ENCODE measurements at regions not wholly inside any gene's neighbourhood (a gene's known extent, or its start where the extent isn't known, plus 50 kb on each side); places are given as distances from the start of the nearest gene placed in this dataset.
A peak's percentile ranks its signal among the peaks of the same experiment; 100 is the strongest.

DNA sequence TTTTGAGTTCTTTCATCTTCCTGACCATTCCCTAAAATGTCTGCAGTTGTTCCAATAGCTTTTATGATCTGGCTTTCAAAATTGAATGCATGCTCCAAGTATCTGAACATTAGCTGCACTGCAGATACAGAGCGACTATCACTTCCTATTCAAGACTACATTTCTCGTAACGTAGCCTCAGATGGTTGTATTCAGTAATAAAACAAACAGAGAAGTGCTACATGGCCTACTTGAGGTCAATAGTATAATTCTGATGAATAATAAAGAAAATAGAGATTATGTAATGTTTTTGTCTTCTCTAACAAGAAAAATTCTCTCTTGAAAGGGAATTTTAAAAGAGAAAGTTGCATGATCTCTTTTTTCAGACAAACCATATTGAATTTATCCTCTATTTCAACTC, 333.9 kb upstream of the IRAK1BP1 start:
- H3K4me3 ChIP-seq (ENCODE audit: insufficient read depth, low read depth, low read length) = no peak overlapping the region
- H3K9me3 ChIP-seq (ENCODE audit: control insufficient read depth, insufficient read depth, low read length) = no peaks in the 10 kb centered on the region
- BruUV-seq (replicated peaks) = no TSS peak
- H3K4me2 ChIP-seq (ENCODE audit: low read depth, low read length) = no peak overlapping the region
- no peak overlapping the region for H2BK5ac ChIP-seq (ENCODE audit: low read depth, low read length, poor library complexity, severe bottlenecking)
- H3K36me3 ChIP-seq (ENCODE audit: control insufficient read depth, insufficient read depth, low read length) = no peaks in the 10 kb centered on the region
- no peak overlapping the region for H2BK120ac ChIP-seq (ENCODE audit: low read depth, low read length)
- H2BK15ac ChIP-seq (ENCODE audit: low read depth, low read length) = no peak overlapping the region
- H3K4me1 ChIP-seq (ENCODE audit: control insufficient read depth, insufficient read depth, low read length) = no peaks in the 10 kb centered on the region; the same call in 1 of the 2 replicates
- H3K79me1 ChIP-seq (ENCODE audit: low read depth in 1 of 2, low read length in 2 of 2) = no peaks in the 10 kb centered on the region
- no peak overlapping the region for H3K18ac ChIP-seq (ENCODE audit: low read depth, low read length)
- H4K91ac ChIP-seq (ENCODE audit: insufficient read depth, low read depth, low read length) = no peak overlapping the region
- no peak overlapping the region for H2BK20ac ChIP-seq (ENCODE audit: low read depth, low read length)
- no peak overlapping the region for H3K56ac ChIP-seq (ENCODE audit: extremely low read depth, insufficient read depth, low read length)
- H3K27ac ChIP-seq (ENCODE audit: insufficient read depth, low read length) = no peak overlapping the region
- no peaks in the 10 kb centered on the region for H3K27me3 ChIP-seq (ENCODE audit: control insufficient read depth, insufficient read depth, low read length)
- intact Hi-C loops (cut with micrococcal nuclease) = no loop called here
- no peaks in the 10 kb centered on the region; the same call in 1 of the 2 replicates for H3K9me1 ChIP-seq (ENCODE audit: insufficient read depth, low read length)
- no peak for TF ChIP-seq MAFK (IDR thresholded peaks at IDR 0.05; ENCODE audit: low read depth, low read length)
- no peak for TF ChIP-seq NFE2L2 (IDR thresholded peaks at IDR 0.05; ENCODE audit: low read depth, low read length)
- TF ChIP-seq POLR2A (IDR thresholded peaks at IDR 0.05; ENCODE audit: low read depth, low read length) = no peak
- no peak for TF ChIP-seq CEBPB (IDR thresholded peaks at IDR 0.05; ENCODE audit: low read depth, low read length)
- dilution Hi-C loops (cut with HindIII; ENCODE audit: low sequenced_read_pairs, unreplicated experiment) = no loop called here
- H3K23ac ChIP-seq (ENCODE audit: low read depth, low read length) = no peak overlapping the region
- DNase-seq (peak; percentile 11), ATAC-seq (ENCODE audit: low read depth) (no peak)
- no peaks in the 10 kb centered on the region for H4K20me1 ChIP-seq (ENCODE audit: insufficient read depth, low read length)
- no peak overlapping the region for H4K8ac ChIP-seq (ENCODE audit: low read depth in 2 of 2, low read length in 2 of 2)
- CTCF ChIA-PET = no interaction called here
- H3K4ac ChIP-seq (ENCODE audit: low read depth, low read length) = no peak overlapping the region
- no CpG with 5 or more reads among the region's 3 CpGs for WGBS, 2 experiments (ENCODE audit: extremely low coverage in 2 of 2, insufficient read length in 1 of 2)
- no peak overlapping the region for H2AK9ac ChIP-seq (replicated peaks; ENCODE audit: low read depth, low read length, poor library complexity)
- no peak overlapping the region for H3K14ac ChIP-seq (replicated peaks; ENCODE audit: low read depth, low read length)
- in situ Hi-C loops (cut with MboI; ENCODE audit: low sequenced_read_pairs) = no loop called here
- no peak overlapping the region for H2AK5ac ChIP-seq (ENCODE audit: low read depth, low read length)
- no peak overlapping the region for H4K5ac ChIP-seq (ENCODE audit: low read depth, low read length)
- POLR2A ChIA-PET (ENCODE audit: unreplicated experiment) = no interaction called here
- no peak overlapping the region for H3K9ac ChIP-seq (ENCODE audit: low read depth, low read length)
- H2AFZ ChIP-seq (replicated peaks; ENCODE audit: low read length, poor library complexity) = no peak overlapping the region

Measured in IMR-90 (cell line).